ENCODE measurements at regions not wholly inside any gene's neighbourhood (a gene's known extent, or its start where the extent isn't known, plus 50 kb on each side); places are given as distances from the start of the nearest gene placed in this dataset.
"Not testable (repeated sequence)": the region's sequence is repeated elsewhere in the genome, so short reads cannot be mapped to it uniquely, and the experiment has no call there.

DNA sequence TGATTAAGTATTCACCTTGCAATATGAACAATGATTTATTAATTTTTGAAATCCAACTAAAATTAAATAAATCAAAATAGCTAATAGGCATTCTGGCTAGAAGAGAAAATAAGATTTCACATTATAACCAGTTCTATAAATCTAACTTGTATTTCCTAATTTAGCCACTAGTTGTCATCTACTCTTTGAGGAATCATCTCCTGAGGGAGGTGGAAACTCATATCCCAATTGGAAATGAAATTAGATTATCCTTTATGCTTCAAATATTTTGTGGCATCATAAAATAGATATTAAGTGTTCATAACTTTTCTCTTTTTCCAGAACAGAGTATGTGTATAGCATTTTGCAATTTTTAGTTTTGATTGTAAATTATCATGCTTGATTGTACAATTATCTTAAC lies 558.5 kb upstream of the DIAPH2 start:
- no peak for DNase-seq (ENCODE audit: low spot score)
- TF ChIP-seq, protein P1, sequence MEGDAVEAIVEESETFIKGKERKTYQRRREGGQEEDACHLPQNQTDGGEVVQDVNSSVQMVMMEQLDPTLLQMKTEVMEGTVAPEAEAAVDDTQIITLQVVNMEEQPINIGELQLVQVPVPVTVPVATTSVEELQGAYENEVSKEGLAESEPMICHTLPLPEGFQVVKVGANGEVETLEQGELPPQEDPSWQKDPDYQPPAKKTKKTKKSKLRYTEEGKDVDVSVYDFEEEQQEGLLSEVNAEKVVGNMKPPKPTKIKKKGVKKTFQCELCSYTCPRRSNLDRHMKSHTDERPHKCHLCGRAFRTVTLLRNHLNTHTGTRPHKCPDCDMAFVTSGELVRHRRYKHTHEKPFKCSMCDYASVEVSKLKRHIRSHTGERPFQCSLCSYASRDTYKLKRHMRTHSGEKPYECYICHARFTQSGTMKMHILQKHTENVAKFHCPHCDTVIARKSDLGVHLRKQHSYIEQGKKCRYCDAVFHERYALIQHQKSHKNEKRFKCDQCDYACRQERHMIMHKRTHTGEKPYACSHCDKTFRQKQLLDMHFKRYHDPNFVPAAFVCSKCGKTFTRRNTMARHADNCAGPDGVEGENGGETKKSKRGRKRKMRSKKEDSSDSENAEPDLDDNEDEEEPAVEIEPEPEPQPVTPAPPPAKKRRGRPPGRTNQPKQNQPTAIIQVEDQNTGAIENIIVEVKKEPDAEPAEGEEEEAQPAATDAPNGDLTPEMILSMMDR (IDR thresholded peaks at IDR 0.05; ENCODE audit: extremely low read depth, insufficient read depth, missing control alignments), result no peak
- in situ Hi-C loops (cut with MboI; ENCODE audit: low pct_unique_long_range_greater_than_20kb, low sequenced_read_pairs, unreplicated experiment), result no loop called here

DNA sequence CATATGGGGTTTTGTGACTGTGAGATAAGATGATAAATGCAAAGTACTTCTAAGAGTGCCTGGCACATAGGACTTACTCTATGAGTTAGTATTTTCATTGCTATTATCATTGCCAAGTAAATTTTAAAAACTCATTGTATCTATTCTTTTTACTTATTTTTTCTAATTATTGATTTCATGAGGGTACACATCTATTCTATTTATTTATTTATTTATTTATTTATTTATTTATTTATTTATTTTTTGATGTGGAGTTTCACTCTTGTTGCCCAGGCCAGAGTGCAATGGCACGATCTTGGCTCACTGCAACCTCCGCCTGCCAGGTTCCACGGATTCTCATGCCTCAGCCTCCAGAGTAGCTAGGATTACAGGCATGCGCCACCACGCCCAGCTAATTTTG lies 556.6 kb upstream of the DIAPH2 start:
- DNase-seq (ENCODE audit: low spot score); in situ Hi-C loops (cut with MboI; ENCODE audit: low pct_unique_long_range_greater_than_20kb, low sequenced_read_pairs, unreplicated experiment): not testable (repeated sequence)

DNA sequence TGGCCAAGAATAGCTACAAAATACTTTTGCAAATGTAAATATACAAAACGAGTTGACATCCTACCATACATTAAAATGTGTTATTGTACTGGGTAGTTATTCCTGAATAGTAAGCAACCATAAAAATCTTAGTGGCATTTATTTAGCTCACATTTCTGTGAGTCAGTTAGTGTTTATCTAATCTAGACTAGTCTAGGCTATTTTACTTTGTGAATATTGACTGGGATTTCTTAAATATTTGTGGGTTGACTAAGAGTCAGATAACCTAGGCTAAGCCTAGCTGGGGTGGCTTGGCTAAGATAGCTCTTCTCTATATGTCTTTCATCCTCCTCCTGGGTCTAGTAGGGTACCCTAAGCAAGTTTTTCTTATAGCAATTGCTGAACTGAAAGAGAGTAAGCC lies 543.8 kb upstream of the DIAPH2 start:
- DNase-seq (ENCODE audit: low spot score), result no peak
- in situ Hi-C loops (cut with MboI; ENCODE audit: low pct_unique_long_range_greater_than_20kb, low sequenced_read_pairs, unreplicated experiment), result no loop called here
- TF ChIP-seq, protein P1 (IDR thresholded peaks at IDR 0.05; ENCODE audit: extremely low read depth, insufficient read depth, missing control alignments), result no peak

DNA sequence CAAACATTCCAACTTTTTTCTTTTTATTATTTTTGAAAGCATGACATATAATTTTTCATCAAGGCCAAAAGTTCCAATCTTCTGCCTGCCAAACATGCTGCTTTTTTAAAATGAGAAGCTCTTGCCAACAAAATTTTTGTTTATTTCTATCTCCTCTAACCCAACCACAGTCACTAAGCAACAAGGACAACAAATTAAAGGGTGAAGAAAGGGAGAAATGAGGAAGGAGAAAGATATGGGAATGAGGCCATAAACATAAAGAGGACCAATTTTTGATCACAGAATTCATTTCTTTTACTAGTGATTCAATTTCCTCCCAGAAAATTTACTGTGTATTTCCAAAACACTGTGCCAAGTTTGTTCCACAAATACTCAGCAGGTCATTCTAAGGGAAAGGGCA lies 537.0 kb upstream of the DIAPH2 start:
- DNase-seq (ENCODE audit: low spot score), result no peak
- TF ChIP-seq, protein P1 (IDR thresholded peaks at IDR 0.05; ENCODE audit: extremely low read depth, insufficient read depth, missing control alignments), result no peak
- in situ Hi-C loops (cut with MboI; ENCODE audit: low pct_unique_long_range_greater_than_20kb, low sequenced_read_pairs, unreplicated experiment), result no loop called here

DNA sequence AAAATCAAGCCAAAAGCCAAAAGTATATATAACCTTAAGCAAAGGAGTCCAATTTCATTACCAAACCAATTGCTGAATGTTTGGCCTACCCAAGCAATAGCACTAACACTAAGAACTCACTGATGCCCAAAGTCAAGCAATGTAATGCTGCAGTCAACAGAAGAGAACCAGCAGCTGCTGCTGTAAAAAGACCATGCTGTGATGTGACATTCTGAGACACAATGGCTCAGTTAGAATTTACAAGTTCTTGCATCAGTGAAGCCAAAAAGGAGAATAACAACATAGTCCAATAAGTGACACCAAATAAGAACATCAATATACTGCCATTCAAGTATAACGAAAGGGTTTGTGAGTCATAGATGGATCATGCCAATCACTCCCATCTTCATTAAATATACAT lies 514.0 kb upstream of the DIAPH2 start:
- in situ Hi-C loops (cut with MboI; ENCODE audit: low pct_unique_long_range_greater_than_20kb, low sequenced_read_pairs, unreplicated experiment), result no loop called here
- no peak for DNase-seq (ENCODE audit: low spot score)
- TF ChIP-seq, protein P1 (IDR thresholded peaks at IDR 0.05; ENCODE audit: extremely low read depth, insufficient read depth, missing control alignments), result no peak

DNA sequence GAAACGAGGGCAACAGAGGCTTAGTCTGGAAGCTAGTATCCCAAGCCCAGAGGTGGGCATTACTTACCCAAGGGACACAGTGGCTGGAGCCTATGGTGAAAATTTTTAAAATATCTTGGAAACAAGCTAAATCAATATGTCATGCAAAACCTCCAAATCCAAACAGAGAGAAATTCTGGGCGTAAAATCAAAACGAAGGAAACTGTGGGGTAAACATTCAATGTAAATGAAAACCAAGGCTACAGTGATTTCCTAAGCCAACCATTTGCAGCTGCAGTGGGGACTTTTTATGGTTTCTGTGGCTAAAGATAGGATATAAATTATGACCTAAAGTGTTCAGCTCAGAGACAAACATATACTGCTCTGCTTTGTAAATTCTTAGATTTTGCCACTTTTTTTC lies 507.7 kb upstream of the DIAPH2 start:
- no peak for DNase-seq (ENCODE audit: low spot score)
- in situ Hi-C loops (cut with MboI; ENCODE audit: low pct_unique_long_range_greater_than_20kb, low sequenced_read_pairs, unreplicated experiment), result no loop called here
- TF ChIP-seq, protein P1 (IDR thresholded peaks at IDR 0.05; ENCODE audit: extremely low read depth, insufficient read depth, missing control alignments), result no peak

DNA sequence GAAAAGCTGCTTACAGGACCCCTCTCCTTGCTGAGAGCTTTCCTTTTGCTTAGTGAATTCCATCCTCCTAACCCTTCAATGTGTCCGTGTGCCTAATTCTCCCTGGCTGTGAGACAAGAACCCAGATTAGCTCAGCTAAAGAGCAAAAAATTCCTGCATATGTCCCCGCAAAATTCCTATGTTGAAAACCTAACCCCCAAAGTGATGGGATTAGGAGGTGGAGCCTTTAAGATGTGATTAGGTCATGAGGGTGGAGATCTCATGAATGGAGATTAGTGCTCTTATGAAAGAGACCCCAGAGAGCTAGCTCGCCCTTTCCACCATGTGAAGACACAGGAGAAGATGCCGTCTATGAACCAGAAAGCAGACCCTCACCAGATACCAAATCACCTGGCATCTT lies 503.0 kb upstream of the DIAPH2 start:
- TF ChIP-seq, protein P1 (IDR thresholded peaks at IDR 0.05; ENCODE audit: extremely low read depth, insufficient read depth, missing control alignments), result no peak
- DNase-seq (ENCODE audit: low spot score), result no peak
- in situ Hi-C loops (cut with MboI; ENCODE audit: low pct_unique_long_range_greater_than_20kb, low sequenced_read_pairs, unreplicated experiment), result no loop called here

Data from GM13977 (cell line).